ENCODE measurements at regions not wholly inside any gene's neighbourhood (a gene's known extent, or its start where the extent isn't known, plus 50 kb on each side); places are given as distances from the start of the nearest gene placed in this dataset.

GRCh38 chr7:373818-374705 is 84.1 kb downstream of the FOXL3 start:
- Histone ChIP-seq H2BK15ac (ENCODE audit: low read depth, low read length) (no peak overlapping the region), H3K27me3 (ENCODE audit: insufficient read depth, low read length) (no peaks in the 10 kb centered on the region), H4K20me1 (ENCODE audit: control insufficient read depth, insufficient read depth, insufficient read length) (no peaks in the 10 kb centered on the region), H2BK5ac (ENCODE audit: insufficient read length, low read length) (no peak overlapping the region), H3K4ac (ENCODE audit: low read depth, low read length) (no peak overlapping the region), H3K23ac (ENCODE audit: insufficient read length, low read depth, low read length) (no peak overlapping the region), H2BK20ac (ENCODE audit: low read depth, low read length, poor library complexity, severe bottlenecking) (no peak overlapping the region), H2BK120ac (ENCODE audit: low read depth, low read length, poor library complexity, severe bottlenecking) (no peak overlapping the region), H3K27ac (ENCODE audit: insufficient read length, low read depth, low read length) (no peak overlapping the region), H4K5ac (ENCODE audit: insufficient read length, low read depth, low read length) (no peak overlapping the region), H3K9ac (ENCODE audit: extremely low read depth, insufficient read length, low read length) (no peak overlapping the region), H3K4me2 (ENCODE audit: insufficient read depth, insufficient read length, low read length) (no peak overlapping the region), H3K23me2 (ENCODE audit: insufficient read length, low read depth, low read length, poor library complexity, severe bottlenecking) (no peaks in the 10 kb centered on the region), H3T11ph (ENCODE audit: low read length) (no peak overlapping the region), H3K9me3 (ENCODE audit: control insufficient read depth, low read depth, low read length) (no peaks in the 10 kb centered on the region), H3K4me1 (ENCODE audit: insufficient read depth, low read length) (no peaks in the 10 kb centered on the region), H3K79me2 (ENCODE audit: insufficient read depth, low read length) (no peaks in the 10 kb centered on the region), H4K91ac (ENCODE audit: insufficient read length, low read depth, low read length) (no peak overlapping the region), H2BK12ac (ENCODE audit: insufficient read length, low read depth, low read length) (no peak overlapping the region), H3K79me1 (ENCODE audit: insufficient read depth, low read depth, low read length, poor library complexity, severe bottlenecking) (no peaks in the 10 kb centered on the region), H3K18ac (ENCODE audit: insufficient read length, low read depth, low read length) (no peak overlapping the region), H3K14ac (ENCODE audit: insufficient read depth, low read length) (no peak overlapping the region), H2AK5ac (ENCODE audit: insufficient read length, low read length) (no peak overlapping the region), H2AFZ (ENCODE audit: low read length) (no peak overlapping the region), H3K56ac (ENCODE audit: insufficient read length, low read depth, low read length) (no peak overlapping the region), H4K8ac (replicated peaks; ENCODE audit: insufficient read length, low read depth, low read length) (no peak overlapping the region)
- no peak overlapping the region for H3K27ac Mint-ChIP-seq
- no peak for TF ChIP-seq CTCF (conservative IDR thresholded peaks at IDR 0.05)
- peaks cover 0 to 1% (median 0%) of the 10 kb centered on the region in 3 experiments; a peak in 1 of 7 replicates for H3K36me3 Mint-ChIP-seq (ENCODE audit: insufficient read depth in 1 of 3, low read depth in 3 of 3)
- H3K27me3 Mint-ChIP-seq (ENCODE audit: low read depth): peaks cover 10% of the 10 kb centered on the region
- H3K4me3 Mint-ChIP-seq: no peak overlapping the region
- H3K9me3 Mint-ChIP-seq: no peaks in the 10 kb centered on the region; a peak in 2 of 5 replicates
- peaks cover 2 to 21% of the 10 kb centered on the region in 2 experiments; a peak in 3 of 4 replicates for H3K4me1 Mint-ChIP-seq
- no peak for DNase-seq
- no CpG with 5 or more reads among the region's 23 CpGs for whole genome bisulfite sequencing (ENCODE audit: extremely low coverage, insufficient read length, low lambda C conversion rate)
